ENCODE measurements at regions not wholly inside any gene's neighbourhood (a gene's known extent, or its start where the extent isn't known, plus 50 kb on each side); places are given as distances from the start of the nearest gene placed in this dataset.

- no peak for TF ChIP-seq CTCF (IDR thresholded peaks at IDR 0.05; ENCODE audit: control insufficient read depth, insufficient read depth, low read depth, low read length, missing control alignments)
- no peak for DNase-seq (ENCODE audit: low read depth)
- H3K4me3 ChIP-seq (ENCODE audit: control insufficient read depth, low read depth, low read length) = no peak overlapping the region
Measured at GRCh38 chr11:134468796-134469195, 56.8 kb upstream of the B3GAT1 start.

- H3K4me3 ChIP-seq (ENCODE audit: control insufficient read depth, low read depth, low read length) = no peak overlapping the region
- no peak for TF ChIP-seq CTCF (IDR thresholded peaks at IDR 0.05; ENCODE audit: control insufficient read depth, insufficient read depth, low read depth, low read length, missing control alignments)
- DNase-seq (ENCODE audit: low read depth) = no peak
Measured at GRCh38 chr11:134468081-134468668, 56.1 kb upstream of the B3GAT1 start.

DNA sequence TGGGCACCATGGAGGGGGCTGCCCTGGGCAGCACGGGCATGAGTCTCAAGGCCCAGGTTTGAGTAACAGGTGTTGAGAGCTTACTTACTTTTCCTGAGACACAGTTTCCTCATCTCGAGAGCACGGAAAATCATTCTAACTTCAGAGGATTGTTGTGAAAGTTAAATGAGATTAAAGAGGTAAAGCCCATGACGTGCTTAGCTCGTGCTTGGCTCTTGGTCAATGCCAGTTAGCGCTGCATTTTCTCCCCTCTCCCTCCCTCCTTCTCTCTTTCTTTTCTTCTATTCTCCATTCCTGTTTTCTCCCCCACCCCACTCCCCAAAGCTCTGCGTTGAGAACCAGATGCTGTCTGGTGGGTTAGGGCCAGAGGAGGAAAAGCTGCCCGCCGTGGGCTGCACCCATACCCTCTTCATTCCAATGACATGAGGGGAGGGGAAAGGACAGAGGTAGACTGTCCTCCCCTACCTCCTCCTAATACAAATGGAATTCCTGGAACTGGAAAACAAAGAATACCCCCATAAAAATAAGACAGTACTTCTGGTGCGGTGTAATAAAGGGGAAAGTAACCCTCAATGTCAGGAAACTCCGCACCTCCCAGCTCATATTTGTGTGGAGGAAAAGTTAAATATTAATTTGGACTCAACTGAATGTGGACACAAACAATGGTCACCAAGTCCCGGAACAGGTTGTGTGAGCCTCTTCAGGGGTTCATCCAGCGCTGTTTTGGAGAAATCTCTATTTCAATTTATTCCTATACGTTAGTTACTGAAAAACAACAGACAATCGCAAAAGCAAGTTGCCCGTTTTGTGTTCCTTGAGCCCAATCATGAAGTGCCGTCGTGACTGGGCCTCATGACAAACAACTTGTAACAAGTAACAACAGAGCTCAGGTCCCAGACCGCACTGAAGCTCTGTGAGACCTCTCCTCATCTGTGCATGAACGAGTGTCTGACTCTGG lies 54.8 kb upstream of the B3GAT1 start:
- no peak for TF ChIP-seq CTCF (IDR thresholded peaks at IDR 0.05; ENCODE audit: control insufficient read depth, insufficient read depth, low read depth, low read length, missing control alignments)
- no peak overlapping the region for H3K4me3 ChIP-seq (ENCODE audit: control insufficient read depth, low read depth, low read length)
- DNase-seq (ENCODE audit: low read depth) = no peak

DNA sequence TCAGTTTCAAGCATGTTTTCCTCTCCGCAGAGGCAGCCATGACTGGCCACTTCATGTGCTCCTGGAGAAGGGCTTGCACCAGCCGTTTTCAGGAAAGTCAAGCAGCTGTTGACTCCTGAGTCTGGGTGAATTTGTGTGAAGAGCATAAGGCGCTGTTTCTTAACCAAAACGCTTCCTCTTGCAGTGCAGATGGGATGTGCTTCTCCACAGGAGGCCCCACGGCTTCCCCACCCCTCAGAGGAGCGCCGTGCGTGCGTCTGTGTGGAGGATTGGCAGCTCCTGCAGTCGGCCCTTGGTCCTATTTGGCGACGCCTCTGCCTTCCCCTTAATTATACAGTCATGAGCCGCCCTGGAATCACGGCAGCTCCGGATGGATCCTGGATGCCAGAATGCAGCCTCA lies 54.1 kb upstream of the B3GAT1 start:
- no peak overlapping the region for H3K4me3 ChIP-seq (ENCODE audit: control insufficient read depth, low read depth, low read length)

GRCh38 chr11:134464981-134465730 lies 53.1 kb upstream of the B3GAT1 start:
- H3K4me3 ChIP-seq (ENCODE audit: control insufficient read depth, low read depth, low read length) = no peak overlapping the region
- TF ChIP-seq CTCF (IDR thresholded peaks at IDR 0.05; ENCODE audit: control insufficient read depth, insufficient read depth, low read depth, low read length, missing control alignments) = no peak
- DNase-seq (ENCODE audit: low read depth) = no peak

More for the DNA sequence above, 54.1 kb upstream of the B3GAT1 start:
- no peak for TF ChIP-seq CTCF (IDR thresholded peaks at IDR 0.05; ENCODE audit: control insufficient read depth, insufficient read depth, low read depth, low read length, missing control alignments)
- DNase-seq (ENCODE audit: low read depth) = no peak

DNA sequence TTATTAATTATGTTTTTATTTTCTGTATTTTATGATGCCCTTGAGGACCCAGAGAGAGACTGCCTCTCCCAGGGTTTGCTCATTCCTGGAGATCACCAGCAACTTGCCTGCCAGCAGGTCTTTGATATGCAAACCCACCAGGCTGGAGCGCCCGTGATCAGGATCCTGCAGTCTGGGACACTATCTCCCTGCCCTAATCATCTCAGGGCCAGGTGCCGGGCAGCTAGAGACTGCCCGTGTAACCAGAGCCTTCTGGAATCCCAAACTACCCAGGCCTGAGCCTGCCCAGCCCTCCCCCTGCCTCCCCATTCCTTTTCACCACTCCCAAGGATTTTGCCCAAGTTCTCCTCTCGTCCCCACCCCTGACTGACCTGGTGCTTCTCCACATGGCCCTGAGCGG lies 52.2 kb upstream of the B3GAT1 start:
- TF ChIP-seq CTCF (IDR thresholded peaks at IDR 0.05; ENCODE audit: control insufficient read depth, insufficient read depth, low read depth, low read length, missing control alignments) = no peak
- H3K4me3 ChIP-seq (ENCODE audit: control insufficient read depth, low read depth, low read length) = no peak overlapping the region

More for the DNA sequence above, 52.2 kb upstream of the B3GAT1 start:
- no peak for DNase-seq (ENCODE audit: low read depth)

Data from AG09309 (cell line).